Left ventricle myocardium inferior (tissue), 1 donor: ENCODE measurements at regions not wholly inside any gene's neighbourhood (a gene's known extent, or its start where the extent isn't known, plus 50 kb on each side); places are given as distances from the start of the nearest gene placed in this dataset.

Source experiments
- DNase-seq: peaks from one replicate; pipeline ENCODE4 v3.0.0-alpha.2; 2020
- H3K27ac ChIP-seq: fragments of 200-600 bp; replicated peaks from 2 replicates; pipeline ENCODE4 v1.8.0; 2021
- H3K27me3 ChIP-seq: fragments of 200-600 bp; 2 replicates; pipeline ENCODE4 v1.8.0; 2021; ENCODE audit warnings: low read depth
- H3K36me3 ChIP-seq: fragments of 200-600 bp; 2 replicates; pipeline ENCODE4 v1.8.0; 2021
- H3K4me1 ChIP-seq: fragments of 200-600 bp; 2 replicates; pipeline ENCODE4 v1.8.0; 2021
- H3K4me3 ChIP-seq: fragments of 200-600 bp; 2 replicates; pipeline ENCODE4 v1.8.0; 2021; ENCODE audit warnings: mild to moderate bottlenecking, moderate library complexity
- H3K9me3 ChIP-seq: fragments of 200-600 bp; replicated peaks from 2 replicates; pipeline ENCODE4 v1.8.0; 2021
- CTCF ChIP-seq: fragments of 200-600 bp; IDR thresholded peaks from 2 replicates; pipeline ENCODE4 v1.8.0; 2021; ENCODE audit warnings: antibody characterized with exemption, mild to moderate bottlenecking, borderline replicate concordance
- intact Hi-C: fragments of 100-400 bp; cut with micrococcal nuclease; formaldehyde crosslinking; loops from one replicate; pipeline ENCODE4 v1.11.0; 2022
- donor health status: DM: no; HTN: yes; CAD: no; lungs with severe emphysema.

DNA sequence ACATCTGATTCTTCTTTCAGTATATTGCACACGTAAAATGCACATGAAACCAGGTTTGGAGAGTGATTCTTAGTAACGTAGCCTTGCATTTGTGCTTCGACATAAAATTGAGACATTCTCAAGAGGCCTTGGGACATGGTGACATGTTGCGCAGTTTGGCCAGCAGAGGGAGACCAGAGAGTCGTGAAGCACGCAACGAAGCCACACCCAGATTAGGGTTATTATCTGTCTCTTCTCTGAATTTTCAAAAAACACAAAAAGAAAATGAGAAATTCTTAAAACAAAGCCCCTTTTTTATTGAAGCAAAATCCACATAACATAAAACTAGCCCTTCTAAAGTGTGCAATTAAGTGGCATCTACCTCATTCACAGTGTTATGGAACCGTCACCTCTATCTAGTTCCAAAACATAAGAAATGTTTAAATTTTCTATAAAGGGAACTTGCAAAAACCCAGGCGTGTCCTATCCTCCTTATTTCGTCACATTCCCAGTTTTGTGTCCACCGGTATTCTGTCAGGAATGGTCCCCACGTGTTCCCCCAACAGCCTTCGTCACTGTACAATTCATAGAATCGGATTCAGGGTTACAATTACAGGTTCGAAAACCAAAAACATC, 108.8 kb upstream of the ATF7IP start:
- Histone ChIP-seq H3K4me3 (peak overlapping the region; percentile 45), H3K9me3 (no peaks in the 10 kb centered on the region), H3K36me3 (no peaks in the 10 kb centered on the region), H3K4me1 (peaks cover 53% of the 10 kb centered on the region), H3K27me3 (no peaks in the 10 kb centered on the region), H3K27ac (peak overlapping the region; percentile 91)
- DNase-seq = peak; percentile 81
- intact Hi-C loops = loop anchor here (2.0 kb wide), 1 partner anchor 110 kb away; no protein-coding TSS in a partner anchor
- TF ChIP-seq CTCF = peak; percentile 81

- no peak for TF ChIP-seq CTCF
- H3K27me3 ChIP-seq = no peaks in the 10 kb centered on the region
- peak overlapping the region; percentile 45 for H3K4me3 ChIP-seq
- no peaks in the 10 kb centered on the region for H3K36me3 ChIP-seq
- H3K27ac ChIP-seq = peak overlapping the region; percentile 91
- H3K9me3 ChIP-seq = no peaks in the 10 kb centered on the region
- peaks cover 53% of the 10 kb centered on the region for H3K4me1 ChIP-seq
- DNase-seq = peak; percentile 88
- intact Hi-C loops = loop anchor here (2.0 kb wide), 1 partner anchor 109 kb away; no protein-coding TSS in a partner anchor
Measured at GRCh38 chr12:14257303-14257733, 108.2 kb upstream of the ATF7IP start.

DNA sequence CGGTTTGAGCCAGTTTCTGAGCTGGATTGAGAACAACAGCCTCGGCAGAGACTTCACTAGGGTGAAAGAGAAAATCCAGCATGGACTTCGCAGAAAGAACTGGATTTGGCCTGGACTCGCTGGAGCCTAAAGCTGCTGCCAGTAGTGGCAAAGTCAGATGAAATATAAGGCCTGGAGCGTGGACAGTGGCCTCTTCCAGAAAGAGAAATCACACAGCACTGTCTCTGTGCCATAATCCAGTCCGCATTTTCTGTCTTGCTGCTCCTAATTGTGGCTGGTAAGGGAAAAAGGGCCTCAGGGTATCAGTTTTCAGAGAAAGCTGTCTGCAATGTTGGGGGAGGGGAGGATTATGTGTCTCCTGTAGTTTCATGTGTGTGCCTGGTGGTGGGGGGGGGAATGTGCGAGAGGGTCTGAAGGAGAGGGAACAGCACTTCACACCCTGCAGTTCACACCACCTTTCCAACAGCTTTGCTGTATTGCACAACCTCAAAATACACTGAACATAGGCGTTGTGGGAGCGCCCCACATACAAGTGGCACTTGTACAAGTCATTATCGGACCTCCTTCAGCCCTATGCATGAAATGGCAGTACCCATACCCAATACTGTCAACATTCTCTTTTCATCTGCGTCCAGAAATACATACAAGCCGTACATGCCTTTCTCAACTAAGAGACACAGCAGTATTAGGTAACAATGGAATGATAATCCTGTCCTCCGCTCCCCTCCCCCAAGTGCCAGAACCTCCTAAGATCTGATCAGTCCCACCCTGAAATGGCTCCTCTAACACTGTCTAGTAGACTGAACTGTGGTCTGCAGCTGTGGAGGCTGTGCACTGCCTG, 107.5 kb upstream of the ATF7IP start:
- Histone ChIP-seq H3K9me3 (no peaks in the 10 kb centered on the region), H3K27me3 (no peaks in the 10 kb centered on the region), H3K36me3 (no peaks in the 10 kb centered on the region), H3K4me1 (peaks cover 53% of the 10 kb centered on the region), H3K4me3 (peak overlapping the region; percentile 45), H3K27ac (peak overlapping the region; percentile 91)
- intact Hi-C loops = loop anchor here (2.0 kb wide), 1 partner anchor 109 kb away; no protein-coding TSS in a partner anchor
- DNase-seq = no peak
- TF ChIP-seq CTCF = no peak

- Histone ChIP-seq H3K27ac (peak overlapping the region; percentile 91), H3K9me3 (peaks cover 2% of the 10 kb centered on the region), H3K4me1 (peaks cover 53% of the 10 kb centered on the region), H3K36me3 (no peaks in the 10 kb centered on the region), H3K4me3 (no peak overlapping the region), H3K27me3 (no peaks in the 10 kb centered on the region)
- intact Hi-C loops = no loop called here
- DNase-seq = no peak
- TF ChIP-seq CTCF = no peak
Measured at GRCh38 chr12:14258575-14258940, 106.9 kb upstream of the ATF7IP start.

- TF ChIP-seq CTCF = no peak
- peak overlapping the region; percentile 91 for H3K27ac ChIP-seq
- peaks cover 12% of the 10 kb centered on the region for H3K9me3 ChIP-seq
- intact Hi-C loops = no loop called here
- no peak for DNase-seq
- no peak overlapping the region for H3K4me3 ChIP-seq
- peaks cover 53% of the 10 kb centered on the region for H3K4me1 ChIP-seq
- H3K36me3 ChIP-seq = no peaks in the 10 kb centered on the region
- H3K27me3 ChIP-seq = no peaks in the 10 kb centered on the region
Measured at GRCh38 chr12:14259481-14260010, 105.9 kb upstream of the ATF7IP start.
